ENCODE measurements at regions not wholly inside any gene's neighbourhood (a gene's known extent, or its start where the extent isn't known, plus 50 kb on each side); places are given as distances from the start of the nearest gene placed in this dataset.

GRCh38 chr9:118987167-118987566, 382.1 kb downstream of the BRINP1 start:
- no peak for DNase-seq

- no peak for DNase-seq
Measured at GRCh38 chr9:118990949-118991348, 378.3 kb downstream of the BRINP1 start.

- no peak for DNase-seq
Measured at GRCh38 chr9:118991366-118992285, 377.6 kb downstream of the BRINP1 start.

GRCh38 chr9:118992813-118993794, 376.1 kb downstream of the BRINP1 start:
- DNase-seq = no peak

- DNase-seq = no peak
Measured at GRCh38 chr9:118993965-118994364, 375.3 kb downstream of the BRINP1 start.

- no peak for DNase-seq
Measured at GRCh38 chr9:119002491-119002890, 366.7 kb downstream of the BRINP1 start.

- no peak for DNase-seq
Measured at GRCh38 chr9:119003201-119003611, 366.0 kb downstream of the BRINP1 start.

- DNase-seq = no peak
Measured at GRCh38 chr9:119003882-119004617, 365.2 kb downstream of the BRINP1 start.

GRCh38 chr9:119004618-119004990, 364.6 kb downstream of the BRINP1 start:
- DNase-seq = no peak

- no peak for DNase-seq
Measured at GRCh38 chr9:119005162-119005561, 364.1 kb downstream of the BRINP1 start.

- no peak for DNase-seq
Measured at GRCh38 chr9:119009249-119009648, 360.0 kb downstream of the BRINP1 start.

- DNase-seq = no peak
Measured at GRCh38 chr9:119020284-119020683, 349.0 kb downstream of the BRINP1 start.

GRCh38 chr9:119020730-119021333, 348.4 kb downstream of the BRINP1 start:
- DNase-seq = no peak

- DNase-seq = no peak
Measured at GRCh38 chr9:119026120-119026519, 343.1 kb downstream of the BRINP1 start.

GRCh38 chr9:119027901-119028699, 341.1 kb downstream of the BRINP1 start:
- no peak for DNase-seq

- no peak for DNase-seq
Measured at GRCh38 chr9:119029886-119030285, 339.3 kb downstream of the BRINP1 start.

GRCh38 chr9:119033596-119033995, 335.6 kb downstream of the BRINP1 start:
- DNase-seq = no peak

GRCh38 chr9:119036969-119037368, 332.3 kb downstream of the BRINP1 start:
- no peak for DNase-seq

- no peak for DNase-seq
Measured at GRCh38 chr9:119043996-119044395, 325.2 kb downstream of the BRINP1 start.

GRCh38 chr9:119044806-119045205, 324.4 kb downstream of the BRINP1 start:
- DNase-seq = no peak

GRCh38 chr9:119047513-119048307, 321.5 kb downstream of the BRINP1 start:
- no peak for DNase-seq

Data from stimulated activated CD8-positive, alpha-beta memory T cell treated with anti-CD3 and anti-CD28 coated beads, Interleukin-4, amount 100 ng/mL, for 48 hours (primary cell).